ENCODE measurements at regions not wholly inside any gene's neighbourhood (a gene's known extent, or its start where the extent isn't known, plus 50 kb on each side); places are given as distances from the start of the nearest gene placed in this dataset.

DNA sequence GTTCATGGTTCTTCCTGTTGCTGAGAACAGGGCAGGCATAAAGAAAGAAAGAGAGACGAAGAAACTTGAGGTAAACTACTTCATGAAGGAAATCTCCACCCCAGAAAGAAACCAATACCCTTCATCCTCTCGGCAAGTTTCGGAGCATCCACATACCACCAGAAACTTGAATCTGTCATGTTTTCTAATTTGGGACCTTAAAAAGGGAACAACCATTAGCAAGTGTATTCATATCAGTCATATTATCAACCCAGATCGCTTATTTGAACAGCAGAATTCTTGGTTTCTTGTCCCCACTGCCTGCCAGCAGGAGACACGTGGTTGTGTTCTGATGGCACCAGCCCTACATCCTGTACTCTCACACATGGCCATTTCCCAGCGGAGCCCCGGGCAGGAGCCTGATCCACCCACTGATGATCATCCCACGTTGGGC is 53.2 kb upstream of the FZD7 start:
- TF ChIP-seq, protein P1, sequence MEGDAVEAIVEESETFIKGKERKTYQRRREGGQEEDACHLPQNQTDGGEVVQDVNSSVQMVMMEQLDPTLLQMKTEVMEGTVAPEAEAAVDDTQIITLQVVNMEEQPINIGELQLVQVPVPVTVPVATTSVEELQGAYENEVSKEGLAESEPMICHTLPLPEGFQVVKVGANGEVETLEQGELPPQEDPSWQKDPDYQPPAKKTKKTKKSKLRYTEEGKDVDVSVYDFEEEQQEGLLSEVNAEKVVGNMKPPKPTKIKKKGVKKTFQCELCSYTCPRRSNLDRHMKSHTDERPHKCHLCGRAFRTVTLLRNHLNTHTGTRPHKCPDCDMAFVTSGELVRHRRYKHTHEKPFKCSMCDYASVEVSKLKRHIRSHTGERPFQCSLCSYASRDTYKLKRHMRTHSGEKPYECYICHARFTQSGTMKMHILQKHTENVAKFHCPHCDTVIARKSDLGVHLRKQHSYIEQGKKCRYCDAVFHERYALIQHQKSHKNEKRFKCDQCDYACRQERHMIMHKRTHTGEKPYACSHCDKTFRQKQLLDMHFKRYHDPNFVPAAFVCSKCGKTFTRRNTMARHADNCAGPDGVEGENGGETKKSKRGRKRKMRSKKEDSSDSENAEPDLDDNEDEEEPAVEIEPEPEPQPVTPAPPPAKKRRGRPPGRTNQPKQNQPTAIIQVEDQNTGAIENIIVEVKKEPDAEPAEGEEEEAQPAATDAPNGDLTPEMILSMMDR (IDR thresholded peaks at IDR 0.05), result no peak
- no peak for DNase-seq
- Histone ChIP-seq H3K4me3 (no peak overlapping the region), H3K27me3 (no peaks in the 10 kb centered on the region), H3K9me3 (no peaks in the 10 kb centered on the region), H3K36me3 (no peaks in the 10 kb centered on the region), H3K27ac (no peak overlapping the region), H3K4me1 (no peaks in the 10 kb centered on the region)
- ATAC-seq, result no peak
- intact Hi-C loops (cut with DNase I), result no loop called here

DNA sequence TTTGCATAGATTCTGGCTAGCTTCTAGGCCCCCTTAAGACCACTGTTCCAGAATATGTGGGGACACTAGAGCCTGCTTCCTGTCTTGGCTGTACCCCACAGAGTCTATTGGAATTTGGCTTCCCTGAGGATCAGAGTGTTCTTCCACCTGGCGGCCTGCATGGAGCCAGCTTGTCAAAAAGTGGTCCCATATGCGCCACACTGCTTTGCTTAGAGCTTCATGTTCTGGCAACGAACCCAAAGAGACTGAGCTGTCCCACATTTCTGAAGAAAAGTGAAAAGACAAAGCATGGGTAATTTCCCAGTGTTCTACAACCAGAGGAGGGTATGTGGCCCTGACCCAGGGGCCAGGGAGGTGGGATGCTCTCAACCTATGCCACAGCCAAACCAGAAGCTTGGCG is 52.7 kb upstream of the FZD7 start:
- no peaks in the 10 kb centered on the region for H3K36me3 ChIP-seq

DNA sequence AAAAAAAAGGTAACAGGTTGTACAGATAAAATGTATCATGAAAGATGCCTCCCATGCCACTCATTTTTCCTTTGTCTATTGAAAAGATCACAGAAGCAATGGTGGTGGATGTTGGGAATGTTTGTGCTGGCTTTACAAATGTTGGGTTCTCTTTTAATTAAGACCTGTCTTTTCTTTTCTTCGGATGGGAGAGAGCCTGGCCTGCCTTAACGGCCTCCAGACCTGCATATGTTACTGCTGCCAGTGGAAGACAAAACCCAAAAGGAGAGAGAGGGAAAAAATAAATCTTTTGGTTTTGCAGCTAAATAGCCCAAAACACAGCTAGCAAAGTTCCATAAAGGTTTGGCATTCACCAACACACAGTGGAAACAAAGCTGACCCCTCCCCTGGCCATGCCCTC is 50.5 kb upstream of the FZD7 start:
- H3K27me3 ChIP-seq, result no peaks in the 10 kb centered on the region
- intact Hi-C loops (cut with DNase I), result no loop called here
- ATAC-seq (no peak), DNase-seq (no peak)
- no peaks in the 10 kb centered on the region for H3K4me1 ChIP-seq
- TF ChIP-seq, protein P1 (IDR thresholded peaks at IDR 0.05), result no peak
- H3K36me3 ChIP-seq, result no peaks in the 10 kb centered on the region
- no peak overlapping the region for H3K27ac ChIP-seq
- no peak overlapping the region for H3K4me3 ChIP-seq
- no peaks in the 10 kb centered on the region for H3K9me3 ChIP-seq

More for the DNA sequence above, 52.7 kb upstream of the FZD7 start:
- no peak overlapping the region for H3K27ac ChIP-seq
- intact Hi-C loops (cut with DNase I), result no loop called here
- H3K27me3 ChIP-seq, result no peaks in the 10 kb centered on the region
- H3K9me3 ChIP-seq, result no peaks in the 10 kb centered on the region
- TF ChIP-seq, protein P1 (IDR thresholded peaks at IDR 0.05), result no peak
- H3K4me1 ChIP-seq, result no peaks in the 10 kb centered on the region
- no peak for DNase-seq
- ATAC-seq, result no peak
- H3K4me3 ChIP-seq, result no peak overlapping the region

DNA sequence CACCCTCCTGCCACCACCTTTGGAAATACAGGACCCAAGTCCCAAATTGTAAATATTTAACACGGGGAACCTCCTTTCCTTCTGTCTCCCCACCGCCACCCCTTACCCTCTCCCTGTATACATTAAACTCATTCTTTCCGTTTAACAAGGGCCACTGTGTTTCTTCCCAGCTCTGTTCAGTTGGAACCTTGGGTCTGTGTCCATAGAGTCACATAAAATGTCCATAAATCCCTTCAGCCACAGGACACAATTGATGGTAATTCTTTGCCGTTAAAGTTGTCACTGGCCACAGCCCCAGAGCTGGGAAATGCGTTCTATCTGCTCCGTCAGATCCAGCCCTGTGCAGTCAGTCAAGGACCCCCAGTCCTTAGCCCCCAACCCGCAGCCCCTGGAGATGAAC is 49.9 kb upstream of the FZD7 start:
- DNase-seq (no peak), ATAC-seq (no peak)
- no peaks in the 10 kb centered on the region for H3K9me3 ChIP-seq
- no peaks in the 10 kb centered on the region for H3K36me3 ChIP-seq
- H3K27ac ChIP-seq, result no peak overlapping the region
- intact Hi-C loops (cut with DNase I), result no loop called here
- TF ChIP-seq, protein P1 (IDR thresholded peaks at IDR 0.05), result no peak
- H3K27me3 ChIP-seq, result no peaks in the 10 kb centered on the region
- H3K4me3 ChIP-seq, result no peak overlapping the region
- H3K4me1 ChIP-seq, result no peaks in the 10 kb centered on the region

All from left lung (tissue), 4 donors.